22Rv1 (cell line): ENCODE measurements at regions not wholly inside any gene's neighbourhood (a gene's known extent, or its start where the extent isn't known, plus 50 kb on each side); places are given as distances from the start of the nearest gene placed in this dataset.

ENCODE experiments used
- H3K27ac ChIP-seq: fragments of 450-650 bp; 2 replicates; pipeline ENCODE4 v1.5.1; 2017
- ZFX ChIP-seq: fragments of 450-650 bp; IDR thresholded peaks from 2 replicates; pipeline ENCODE4 v1.6.1; 2017; ENCODE audit warnings: antibody characterized with exemption, borderline replicate concordance
- TF ChIP-seq, protein P1 (sequence below): fragments of 450-650 bp; IDR thresholded peaks from 2 replicates; pipeline ENCODE4 v1.5.1; 2017; ENCODE audit warnings: mild to moderate bottlenecking

GRCh38 chr5:175363300-175363699, 80.7 kb downstream of the DRD1 start:
- TF ChIP-seq ZFX, result no peak

DNA sequence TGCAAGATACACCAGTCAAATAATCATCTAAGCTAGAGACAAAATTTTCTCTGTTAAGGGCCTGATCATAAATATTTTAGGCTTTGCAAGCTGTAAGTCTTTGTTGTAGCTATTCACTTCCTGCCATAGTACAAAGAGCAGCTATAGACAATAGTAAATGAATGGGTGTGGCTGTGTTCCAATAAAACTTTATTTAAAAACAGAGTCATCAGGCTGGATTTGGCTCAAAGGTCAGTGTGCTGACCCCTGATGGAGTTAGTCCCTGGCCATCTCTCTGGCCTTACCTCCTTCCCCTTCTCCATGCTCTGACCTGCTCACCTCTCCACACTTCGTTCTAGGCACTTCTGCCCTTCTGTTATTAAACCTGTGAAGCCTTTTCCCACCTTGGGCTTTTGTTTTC, 86.0 kb downstream of the DRD1 start:
- TF ChIP-seq, protein P1, sequence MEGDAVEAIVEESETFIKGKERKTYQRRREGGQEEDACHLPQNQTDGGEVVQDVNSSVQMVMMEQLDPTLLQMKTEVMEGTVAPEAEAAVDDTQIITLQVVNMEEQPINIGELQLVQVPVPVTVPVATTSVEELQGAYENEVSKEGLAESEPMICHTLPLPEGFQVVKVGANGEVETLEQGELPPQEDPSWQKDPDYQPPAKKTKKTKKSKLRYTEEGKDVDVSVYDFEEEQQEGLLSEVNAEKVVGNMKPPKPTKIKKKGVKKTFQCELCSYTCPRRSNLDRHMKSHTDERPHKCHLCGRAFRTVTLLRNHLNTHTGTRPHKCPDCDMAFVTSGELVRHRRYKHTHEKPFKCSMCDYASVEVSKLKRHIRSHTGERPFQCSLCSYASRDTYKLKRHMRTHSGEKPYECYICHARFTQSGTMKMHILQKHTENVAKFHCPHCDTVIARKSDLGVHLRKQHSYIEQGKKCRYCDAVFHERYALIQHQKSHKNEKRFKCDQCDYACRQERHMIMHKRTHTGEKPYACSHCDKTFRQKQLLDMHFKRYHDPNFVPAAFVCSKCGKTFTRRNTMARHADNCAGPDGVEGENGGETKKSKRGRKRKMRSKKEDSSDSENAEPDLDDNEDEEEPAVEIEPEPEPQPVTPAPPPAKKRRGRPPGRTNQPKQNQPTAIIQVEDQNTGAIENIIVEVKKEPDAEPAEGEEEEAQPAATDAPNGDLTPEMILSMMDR, result no peak
- no peak for TF ChIP-seq ZFX

More at GRCh38 chr5:175363300-175363699, 80.7 kb downstream of the DRD1 start:
- H3K27ac ChIP-seq, result no peak overlapping the region

GRCh38 chr5:175356428-175356827, 87.6 kb downstream of the DRD1 start:
- H3K27ac ChIP-seq, result no peak overlapping the region
- TF ChIP-seq, protein P1, result no peak
- no peak for TF ChIP-seq ZFX

More for the DNA sequence above, 86.0 kb downstream of the DRD1 start:
- no peak overlapping the region for H3K27ac ChIP-seq

DNA sequence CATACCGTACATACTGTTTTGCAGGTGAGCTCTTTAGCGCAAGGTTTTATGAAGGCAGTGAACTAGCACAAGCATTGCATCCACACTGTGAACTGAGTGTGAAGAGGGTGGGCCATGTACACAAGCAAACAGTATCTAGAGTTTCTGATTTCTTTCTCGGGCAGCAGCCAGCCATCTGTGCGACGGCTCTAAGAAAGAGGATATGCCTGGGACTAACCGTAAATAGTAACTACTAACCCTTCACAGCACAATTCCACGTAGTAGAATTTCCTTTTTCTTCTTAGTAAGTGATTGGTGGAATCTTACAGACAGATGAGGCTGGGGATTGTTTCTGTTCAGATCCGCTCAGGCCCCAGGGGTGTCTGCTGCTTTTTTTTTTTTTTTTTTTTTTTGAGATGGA, 89.0 kb downstream of the DRD1 start:
- H3K27ac ChIP-seq, result no peak overlapping the region
- TF ChIP-seq, protein P1, result no peak
- TF ChIP-seq ZFX, result no peak

GRCh38 chr5:175353926-175354325, 90.1 kb downstream of the DRD1 start:
- H3K27ac ChIP-seq, result no peak overlapping the region
- TF ChIP-seq, protein P1, result no peak
- TF ChIP-seq ZFX, result no peak

GRCh38 chr5:175351897-175352590, 91.9 kb downstream of the DRD1 start:
- H3K27ac ChIP-seq, result no peak overlapping the region
- TF ChIP-seq ZFX, result no peak
- TF ChIP-seq, protein P1, result no peak

- TF ChIP-seq ZFX, result no peak
- TF ChIP-seq, protein P1, result no peak
- no peak overlapping the region for H3K27ac ChIP-seq
Observed at GRCh38 chr5:175351126-175351525, 92.9 kb downstream of the DRD1 start.

DNA sequence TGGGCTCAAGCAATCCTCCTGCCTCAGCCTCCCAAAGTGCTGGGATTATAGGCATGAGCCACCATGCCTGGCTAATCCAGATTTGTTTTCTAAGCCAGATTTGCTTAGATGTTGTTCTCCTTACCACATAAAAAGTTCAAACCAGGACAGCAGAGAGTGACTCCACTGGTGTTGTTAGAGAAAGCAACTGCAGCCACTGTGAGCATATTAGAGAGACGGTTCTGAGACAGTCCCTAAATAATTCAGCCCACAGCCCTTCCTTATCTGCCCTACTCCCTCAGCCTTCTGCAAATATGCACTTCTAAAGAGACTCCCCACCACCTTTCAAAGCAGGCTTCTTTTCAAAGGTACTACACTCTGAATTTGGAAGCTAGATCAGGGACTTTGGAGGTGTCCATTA, 96.1 kb downstream of the DRD1 start:
- no peak for TF ChIP-seq ZFX
- TF ChIP-seq, protein P1, result no peak
- H3K27ac ChIP-seq, result no peak overlapping the region
